Osteocyte (in vitro differentiated cells): ENCODE measurements at regions not wholly inside any gene's neighbourhood (a gene's known extent, or its start where the extent isn't known, plus 50 kb on each side); places are given as distances from the start of the nearest gene placed in this dataset.

Experiments used
- DNase-seq: peaks from one replicate; pipeline ENCODE4 v3.0.0; 2021; ENCODE audit warnings: mixed read lengths; ENCODE audit not compliant: unreplicated experiment; ENCODE audit errors: extremely low spot score
- H3K27ac Mint-ChIP-seq: one replicate; pipeline ENCODE4 v1.8.0; 2021; ENCODE audit warnings: mild to moderate bottlenecking, mixed read lengths; ENCODE audit not compliant: unreplicated experiment
- H3K27me3 Mint-ChIP-seq: one replicate; pipeline ENCODE4 v1.8.0; 2021; ENCODE audit warnings: mixed read lengths; ENCODE audit not compliant: unreplicated experiment
- H3K36me3 Mint-ChIP-seq: one replicate; pipeline ENCODE4 v1.8.0; 2021; ENCODE audit warnings: mixed read lengths; ENCODE audit not compliant: unreplicated experiment
- H3K4me1 Mint-ChIP-seq: one replicate; pipeline ENCODE4 v1.8.0; 2021; ENCODE audit warnings: mixed read lengths; ENCODE audit not compliant: unreplicated experiment
- H3K4me3 Mint-ChIP-seq: one replicate; pipeline ENCODE4 v1.8.0; 2021; ENCODE audit warnings: mild to moderate bottlenecking, moderate library complexity, mixed read lengths; ENCODE audit not compliant: unreplicated experiment
- H3K9me3 Mint-ChIP-seq: one replicate; pipeline ENCODE4 v1.8.0; 2021; ENCODE audit warnings: mixed read lengths; ENCODE audit not compliant: unreplicated experiment
- TF ChIP-seq, protein P1 (sequence below): fragments of 200-600 bp; sonication (generic); IDR thresholded peaks from 2 replicates; pipeline ENCODE4 v1.5.0; 2021; ENCODE audit warnings: antibody characterized with exemption, mild to moderate bottlenecking, moderate library complexity

DNA sequence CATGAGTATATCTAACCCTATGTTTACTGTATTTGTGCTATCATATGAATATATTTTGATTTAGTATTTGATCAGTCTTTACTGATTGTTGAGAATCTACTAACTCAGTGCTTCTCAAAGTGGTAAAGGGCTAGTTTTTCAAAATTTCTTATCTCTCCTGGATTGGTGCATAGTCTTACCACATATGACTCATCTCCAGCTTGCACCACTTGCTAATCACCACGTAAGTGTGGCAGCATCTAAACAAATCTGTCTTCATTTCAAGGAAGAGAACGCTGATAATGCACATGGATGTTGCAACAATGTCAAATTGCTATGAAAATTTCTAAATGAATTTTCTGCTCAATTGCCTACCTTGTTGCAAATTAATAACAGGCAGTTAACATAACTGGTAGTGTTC is 299.5 kb downstream of the PAX1 start:
- TF ChIP-seq, protein P1, sequence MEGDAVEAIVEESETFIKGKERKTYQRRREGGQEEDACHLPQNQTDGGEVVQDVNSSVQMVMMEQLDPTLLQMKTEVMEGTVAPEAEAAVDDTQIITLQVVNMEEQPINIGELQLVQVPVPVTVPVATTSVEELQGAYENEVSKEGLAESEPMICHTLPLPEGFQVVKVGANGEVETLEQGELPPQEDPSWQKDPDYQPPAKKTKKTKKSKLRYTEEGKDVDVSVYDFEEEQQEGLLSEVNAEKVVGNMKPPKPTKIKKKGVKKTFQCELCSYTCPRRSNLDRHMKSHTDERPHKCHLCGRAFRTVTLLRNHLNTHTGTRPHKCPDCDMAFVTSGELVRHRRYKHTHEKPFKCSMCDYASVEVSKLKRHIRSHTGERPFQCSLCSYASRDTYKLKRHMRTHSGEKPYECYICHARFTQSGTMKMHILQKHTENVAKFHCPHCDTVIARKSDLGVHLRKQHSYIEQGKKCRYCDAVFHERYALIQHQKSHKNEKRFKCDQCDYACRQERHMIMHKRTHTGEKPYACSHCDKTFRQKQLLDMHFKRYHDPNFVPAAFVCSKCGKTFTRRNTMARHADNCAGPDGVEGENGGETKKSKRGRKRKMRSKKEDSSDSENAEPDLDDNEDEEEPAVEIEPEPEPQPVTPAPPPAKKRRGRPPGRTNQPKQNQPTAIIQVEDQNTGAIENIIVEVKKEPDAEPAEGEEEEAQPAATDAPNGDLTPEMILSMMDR: no peak
- no peak overlapping the region for H3K27ac Mint-ChIP-seq
- DNase-seq: no peak
- no peaks in the 10 kb centered on the region for H3K36me3 Mint-ChIP-seq
- no peaks in the 10 kb centered on the region for H3K4me1 Mint-ChIP-seq
- peaks cover 11% of the 10 kb centered on the region for H3K9me3 Mint-ChIP-seq
- H3K27me3 Mint-ChIP-seq: no peaks in the 10 kb centered on the region
- no peak overlapping the region for H3K4me3 Mint-ChIP-seq

DNA sequence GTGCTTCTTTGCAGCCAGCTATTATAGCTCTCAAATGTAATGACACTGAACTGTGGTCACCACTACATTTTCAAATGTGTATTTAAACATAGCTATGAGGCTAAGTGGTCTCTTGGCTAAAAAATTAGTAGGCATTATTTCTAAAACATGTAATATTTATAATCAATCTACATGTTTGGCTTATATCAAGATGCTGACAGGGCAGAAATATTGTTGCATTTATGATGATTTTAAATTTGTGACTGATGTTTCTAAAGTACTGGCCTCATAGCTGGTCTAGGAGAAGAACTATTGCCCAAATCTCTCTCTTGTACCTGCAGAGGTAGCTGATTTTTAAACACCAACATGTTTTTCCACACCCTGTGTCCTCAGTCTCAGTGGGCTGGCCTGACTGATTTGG is 298.2 kb downstream of the PAX1 start:
- no peaks in the 10 kb centered on the region for H3K27me3 Mint-ChIP-seq
- no peaks in the 10 kb centered on the region for H3K4me1 Mint-ChIP-seq
- no peak overlapping the region for H3K4me3 Mint-ChIP-seq
- H3K36me3 Mint-ChIP-seq: no peaks in the 10 kb centered on the region
- DNase-seq: no peak
- H3K9me3 Mint-ChIP-seq: peaks cover 19% of the 10 kb centered on the region
- no peak overlapping the region for H3K27ac Mint-ChIP-seq
- TF ChIP-seq, protein P1: no peak

DNA sequence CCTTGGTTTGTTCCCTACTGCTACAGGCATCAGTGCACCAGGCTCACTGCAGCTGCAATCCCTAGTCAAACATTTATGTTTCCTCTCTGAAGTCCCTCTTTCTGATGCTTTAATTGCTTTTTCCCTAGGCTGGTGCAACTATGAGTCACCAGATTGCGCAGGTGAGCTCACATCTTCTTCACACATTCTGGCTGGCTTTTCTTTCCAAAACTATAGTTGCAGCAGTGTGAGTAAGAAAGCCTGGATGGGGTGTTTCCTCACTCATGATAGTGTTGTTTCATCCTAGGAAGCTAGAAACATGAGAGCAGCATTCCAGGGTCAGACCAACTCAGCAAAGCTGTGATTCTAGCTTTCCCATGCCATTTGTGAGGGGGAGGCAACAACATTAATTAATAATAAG is 296.4 kb downstream of the PAX1 start:
- no peaks in the 10 kb centered on the region for H3K4me1 Mint-ChIP-seq
- no peak overlapping the region for H3K4me3 Mint-ChIP-seq
- no peaks in the 10 kb centered on the region for H3K27me3 Mint-ChIP-seq
- H3K27ac Mint-ChIP-seq: no peak overlapping the region
- H3K36me3 Mint-ChIP-seq: no peaks in the 10 kb centered on the region
- TF ChIP-seq, protein P1: no peak
- H3K9me3 Mint-ChIP-seq: peaks cover 15% of the 10 kb centered on the region
- no peak for DNase-seq

DNA sequence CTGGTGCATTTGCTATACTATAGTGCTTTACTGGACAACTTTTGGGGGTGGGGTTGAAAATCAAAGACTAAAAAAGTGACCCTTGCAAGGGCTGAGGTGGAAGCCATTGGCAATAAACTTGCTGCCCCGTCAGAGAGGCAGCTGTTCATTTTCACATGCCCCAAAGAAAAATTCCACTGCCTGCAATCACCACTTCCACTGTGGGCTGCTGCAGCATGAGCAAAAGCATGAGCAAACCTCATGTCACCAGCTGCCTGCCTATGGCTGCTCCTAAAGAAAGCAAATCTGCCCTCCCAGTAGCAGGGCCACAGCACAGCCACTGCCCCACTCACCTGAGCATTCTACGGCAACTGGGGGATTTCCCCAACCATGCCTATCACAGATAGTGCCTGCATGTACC is 290.0 kb downstream of the PAX1 start:
- H3K27ac Mint-ChIP-seq: no peak overlapping the region
- no peak overlapping the region for H3K4me3 Mint-ChIP-seq

DNA sequence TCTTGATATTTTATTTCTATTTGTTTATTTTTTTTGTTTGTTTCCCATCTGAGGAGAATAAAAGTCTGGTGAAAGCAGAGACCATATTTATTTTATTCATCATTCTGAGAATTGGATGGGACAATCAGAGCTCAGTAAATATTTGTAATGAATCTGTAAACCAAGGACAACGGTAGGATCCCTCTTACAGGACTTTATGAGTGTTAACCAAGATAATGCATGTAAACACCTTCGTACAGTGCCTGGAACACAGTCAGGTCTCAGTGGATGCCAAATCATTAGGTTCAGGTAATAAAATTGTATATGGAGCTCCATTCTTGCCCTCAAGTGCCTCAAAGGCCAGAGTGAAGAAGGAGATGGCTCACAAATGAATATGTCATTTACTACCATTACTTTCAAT is 288.7 kb downstream of the PAX1 start:
- H3K36me3 Mint-ChIP-seq: no peaks in the 10 kb centered on the region
- H3K27me3 Mint-ChIP-seq: no peaks in the 10 kb centered on the region
- no peaks in the 10 kb centered on the region for H3K4me1 Mint-ChIP-seq
- DNase-seq: no peak
- H3K9me3 Mint-ChIP-seq: peaks cover 3% of the 10 kb centered on the region
- H3K4me3 Mint-ChIP-seq: no peak overlapping the region
- TF ChIP-seq, protein P1: no peak
- H3K27ac Mint-ChIP-seq: no peak overlapping the region

More for the DNA sequence above, 290.0 kb downstream of the PAX1 start:
- Mint-ChIP-seq H3K27me3 (no peaks in the 10 kb centered on the region), H3K9me3 (peaks cover 8% of the 10 kb centered on the region), H3K36me3 (no peaks in the 10 kb centered on the region), H3K4me1 (no peaks in the 10 kb centered on the region)
- TF ChIP-seq, protein P1: no peak
- DNase-seq: no peak
